Endodermal cell (in vitro differentiated cells): ENCODE measurements at regions not wholly inside any gene's neighbourhood (a gene's known extent, or its start where the extent isn't known, plus 50 kb on each side); places are given as distances from the start of the nearest gene placed in this dataset.

Experiments
- DNase-seq: peaks from one replicate; pipeline ENCODE4 v3.0.0-alpha.2; 2017
- H3K27ac ChIP-seq: 2 replicates; pipeline ENCODE4 v1.5.1; 2013; ENCODE audit warnings: mild to moderate bottlenecking, low read depth, low read length, moderate library complexity
- H3K27me3 ChIP-seq: 2 replicates; pipeline ENCODE4 v1.6.1; 2013; ENCODE audit warnings: mild to moderate bottlenecking, low read length, moderate library complexity; ENCODE audit not compliant: insufficient read depth, control insufficient read depth, poor library complexity, severe bottlenecking
- H3K36me3 ChIP-seq: 2 replicates; pipeline ENCODE4 v1.7.0; 2013; ENCODE audit warnings: mild to moderate bottlenecking, low read length, moderate library complexity; ENCODE audit not compliant: control insufficient read depth, insufficient read depth
- H3K4me1 ChIP-seq: one replicate; pipeline ENCODE4 v1.7.0; 2013; ENCODE audit warnings: low read length; ENCODE audit not compliant: control insufficient read depth, insufficient read depth
- H3K4me3 ChIP-seq: 2 replicates; pipeline ENCODE4 v1.5.1; 2013; ENCODE audit warnings: mild to moderate bottlenecking, low read length, moderate library complexity
- H3K9ac ChIP-seq: 2 replicates; pipeline ENCODE4 v1.6.1; 2013; ENCODE audit warnings: mild to moderate bottlenecking, low read length, moderate library complexity; ENCODE audit not compliant: poor library complexity, severe bottlenecking; ENCODE audit errors: extremely low read depth
- H3K9me3 ChIP-seq: 2 replicates; pipeline ENCODE4 v1.6.1; 2013; ENCODE audit warnings: mild to moderate bottlenecking, low read length, moderate library complexity; ENCODE audit not compliant: control insufficient read depth
- H3K27ac Mint-ChIP-seq: 2 replicates; pipeline ENCODE4 v1.8.0; 2020; ENCODE audit warnings: mixed read lengths
- H3K27me3 Mint-ChIP-seq: 2 replicates; pipeline ENCODE4 v1.8.0; 2021; ENCODE audit warnings: mild to moderate bottlenecking, mixed read lengths; ENCODE audit not compliant: insufficient read depth
- H3K36me3 Mint-ChIP-seq: 2 replicates; pipeline ENCODE4 v1.8.0; 2020; ENCODE audit warnings: low read depth, mixed read lengths
- H3K4me1 Mint-ChIP-seq: 2 replicates; pipeline ENCODE4 v1.8.0; 2020; ENCODE audit warnings: mixed read lengths
- H3K4me3 Mint-ChIP-seq: 2 replicates; pipeline ENCODE4 v1.8.0; 2020; ENCODE audit warnings: mild to moderate bottlenecking, moderate library complexity, mixed read lengths
- H3K9me3 Mint-ChIP-seq: 2 replicates; pipeline ENCODE4 v1.8.0; 2020; ENCODE audit warnings: mild to moderate bottlenecking, mixed read lengths
- WGBS, 2 experiments: methylation state at CpG; one replicate each; pipeline versions ENCODE4 v1.1.5 to v1.1.7; 2013; ENCODE audit warnings: missing lambda C conversion rate in 2 of 2, mixed read lengths in 1 of 2; ENCODE audit not compliant: insufficient coverage in 1 of 2, insufficient read length in 1 of 2; 5-methylcytosine and 5-hydroxymethylcytosine counted together
- TF ChIP-seq, protein P1 (sequence below): fragments of 200-600 bp; sonication (generic); conservative IDR thresholded peaks from 2 replicates; pipeline ENCODE4 v1.5.0; 2021; ENCODE audit warnings: antibody characterized with exemption, mild to moderate bottlenecking

DNA sequence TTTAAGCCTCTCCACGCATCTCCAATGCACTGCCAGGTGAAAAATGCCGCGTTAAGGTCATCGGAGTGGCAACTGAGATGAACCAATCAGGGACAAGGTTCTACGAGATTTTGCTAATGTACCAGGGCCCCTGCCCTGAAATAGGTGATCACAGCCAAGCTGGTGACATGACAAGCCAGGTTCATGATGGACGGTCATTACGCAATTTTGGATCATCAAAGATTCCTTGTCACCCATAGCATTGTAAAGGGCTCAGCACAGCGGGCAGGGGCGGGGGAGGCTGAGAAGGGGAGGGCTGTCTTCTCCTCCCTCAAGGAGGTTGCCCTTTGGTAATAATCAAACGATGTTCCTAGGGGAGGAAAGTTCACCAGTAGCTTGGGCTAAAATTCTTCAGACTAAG is 475.5 kb downstream of the NPHP4 start:
- peaks cover 5% of the 10 kb centered on the region for H3K36me3 Mint-ChIP-seq
- peaks cover 12% of the 10 kb centered on the region for H3K27me3 Mint-ChIP-seq
- H3K36me3 ChIP-seq: no peaks in the 10 kb centered on the region
- peak; percentile 14 for DNase-seq
- H3K9ac ChIP-seq: no peak overlapping the region
- H3K4me3 ChIP-seq: peak overlapping the region; percentile 30
- peaks cover 6% of the 10 kb centered on the region for H3K4me1 ChIP-seq
- peaks cover 41% of the 10 kb centered on the region for H3K9me3 ChIP-seq
- no peak overlapping the region for H3K4me3 Mint-ChIP-seq
- H3K9me3 Mint-ChIP-seq: peaks cover 43% of the 10 kb centered on the region
- H3K27me3 ChIP-seq: no peaks in the 10 kb centered on the region
- 96 to 100% methylated on average over 10 of the region's 10 CpGs for whole genome bisulfite sequencing, 2 experiments
- H3K27ac Mint-ChIP-seq: no peak overlapping the region
- H3K27ac ChIP-seq: no peak overlapping the region
- H3K4me1 Mint-ChIP-seq: peaks cover 21% of the 10 kb centered on the region
- TF ChIP-seq, protein P1, sequence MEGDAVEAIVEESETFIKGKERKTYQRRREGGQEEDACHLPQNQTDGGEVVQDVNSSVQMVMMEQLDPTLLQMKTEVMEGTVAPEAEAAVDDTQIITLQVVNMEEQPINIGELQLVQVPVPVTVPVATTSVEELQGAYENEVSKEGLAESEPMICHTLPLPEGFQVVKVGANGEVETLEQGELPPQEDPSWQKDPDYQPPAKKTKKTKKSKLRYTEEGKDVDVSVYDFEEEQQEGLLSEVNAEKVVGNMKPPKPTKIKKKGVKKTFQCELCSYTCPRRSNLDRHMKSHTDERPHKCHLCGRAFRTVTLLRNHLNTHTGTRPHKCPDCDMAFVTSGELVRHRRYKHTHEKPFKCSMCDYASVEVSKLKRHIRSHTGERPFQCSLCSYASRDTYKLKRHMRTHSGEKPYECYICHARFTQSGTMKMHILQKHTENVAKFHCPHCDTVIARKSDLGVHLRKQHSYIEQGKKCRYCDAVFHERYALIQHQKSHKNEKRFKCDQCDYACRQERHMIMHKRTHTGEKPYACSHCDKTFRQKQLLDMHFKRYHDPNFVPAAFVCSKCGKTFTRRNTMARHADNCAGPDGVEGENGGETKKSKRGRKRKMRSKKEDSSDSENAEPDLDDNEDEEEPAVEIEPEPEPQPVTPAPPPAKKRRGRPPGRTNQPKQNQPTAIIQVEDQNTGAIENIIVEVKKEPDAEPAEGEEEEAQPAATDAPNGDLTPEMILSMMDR: no peak

DNA sequence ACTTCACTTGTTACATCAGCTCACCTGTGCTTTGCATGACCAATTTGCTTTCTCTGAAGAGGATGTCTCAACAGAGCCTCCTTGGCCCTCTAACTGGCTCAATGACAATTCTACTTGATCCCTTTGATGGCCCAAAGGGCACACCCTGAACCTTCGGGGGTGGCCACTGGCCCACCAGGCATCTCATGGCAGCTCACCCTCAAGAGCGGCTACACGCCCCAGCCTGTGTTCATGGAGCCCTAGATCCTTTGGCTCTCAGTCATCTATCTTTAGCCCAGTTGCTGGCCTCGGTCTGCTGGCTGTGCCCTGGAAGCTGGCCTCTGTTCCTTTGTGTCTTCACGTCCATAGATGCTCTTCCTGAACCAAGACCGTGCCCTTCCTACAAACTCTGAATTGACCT is 476.7 kb downstream of the NPHP4 start:
- Histone ChIP-seq H3K36me3 (no peaks in the 10 kb centered on the region), H3K27ac (no peak overlapping the region), H3K9ac (no peak overlapping the region), H3K4me1 (peaks cover 6% of the 10 kb centered on the region), H3K27me3 (no peaks in the 10 kb centered on the region), H3K4me3 (no peak overlapping the region), H3K9me3 (peaks cover 34% of the 10 kb centered on the region)
- Mint-ChIP-seq H3K4me1 (peaks cover 14% of the 10 kb centered on the region), H3K27me3 (peaks cover 18% of the 10 kb centered on the region), H3K9me3 (peaks cover 36% of the 10 kb centered on the region), H3K27ac (peak overlapping the region; percentile 75), H3K4me3 (peak overlapping the region; percentile 24), H3K36me3 (peaks cover 5% of the 10 kb centered on the region)
- TF ChIP-seq, protein P1: no peak
- WGBS, 2 experiments: 87 to 88% methylated on average over 3 to 6 of the region's 6 CpGs
- DNase-seq: no peak

DNA sequence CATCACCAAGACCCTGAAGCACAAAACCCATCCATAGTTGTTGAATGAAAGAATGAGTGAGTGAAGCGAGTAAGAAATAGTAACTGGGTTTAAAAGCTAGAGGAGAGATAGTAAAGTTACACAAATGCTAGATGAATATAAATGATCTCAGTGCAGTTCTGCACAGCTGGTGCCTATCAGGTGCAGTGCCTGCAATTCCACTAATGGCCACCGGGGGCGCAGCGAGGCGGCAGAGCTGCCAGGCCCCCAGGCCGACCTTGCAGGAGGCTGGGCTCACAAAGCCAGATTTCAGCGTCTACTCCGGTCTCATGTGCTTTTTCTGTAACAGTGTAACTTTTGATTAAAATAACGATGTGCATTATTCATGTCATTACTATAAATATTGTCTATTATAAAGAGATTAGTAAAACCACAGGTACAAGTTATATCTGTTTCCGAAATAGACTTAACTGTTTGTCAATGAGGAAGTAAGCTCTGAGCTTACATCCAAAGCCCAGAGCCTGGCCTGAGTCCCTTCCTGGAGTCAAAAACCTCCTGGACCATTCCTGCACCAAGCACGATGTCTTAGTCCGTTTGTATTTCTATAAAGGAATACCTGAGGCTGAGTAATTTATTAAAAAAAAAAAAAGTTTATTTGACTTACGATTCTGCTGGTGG is 477.6 kb downstream of the NPHP4 start:
- H3K27ac Mint-ChIP-seq: no peak overlapping the region
- H3K9me3 ChIP-seq: peaks cover 25% of the 10 kb centered on the region
- H3K36me3 ChIP-seq: no peaks in the 10 kb centered on the region
- H3K4me3 ChIP-seq: no peak overlapping the region
- H3K4me1 Mint-ChIP-seq: peaks cover 19% of the 10 kb centered on the region
- H3K4me3 Mint-ChIP-seq: no peak overlapping the region
- no peak overlapping the region for H3K9ac ChIP-seq
- peaks cover 1% of the 10 kb centered on the region for H3K36me3 Mint-ChIP-seq
- no peak overlapping the region for H3K27ac ChIP-seq
- DNase-seq: peak; percentile 92
- no peaks in the 10 kb centered on the region for H3K27me3 ChIP-seq
- peaks cover 17% of the 10 kb centered on the region for H3K27me3 Mint-ChIP-seq
- H3K4me1 ChIP-seq: peaks cover 6% of the 10 kb centered on the region
- WGBS, 2 experiments: 34 to 39% methylated on average over 4 to 12 of the region's 13 CpGs
- TF ChIP-seq, protein P1: peak; percentile 100
- H3K9me3 Mint-ChIP-seq: peaks cover 27% of the 10 kb centered on the region
